WTC11 (cell line): ENCODE measurements at regions not wholly inside any gene's neighbourhood (a gene's known extent, or its start where the extent isn't known, plus 50 kb on each side); places are given as distances from the start of the nearest gene placed in this dataset.

Experiments
- ATAC-seq: fragments of 200-7000 bp; cut with Tn5 transposase; 2 replicates; pipeline ENCODE4 v1.10.0; 2021; ENCODE audit warnings: mild to moderate bottlenecking, moderate library complexity
- CTCF ChIA-PET: fragments of 300-600 bp; sonication (Branson Sonifier 250); formaldehyde crosslinking; loops from one replicate; lab custom pipeline; 2021; ENCODE audit warnings: antibody characterized with exemption; lab: Charles Lee
- POLR2A ChIA-PET: fragments of 350-600 bp; sonication (Branson Sonifier 250); formaldehyde crosslinking; loops from one replicate; lab custom pipeline; 2021; ENCODE audit warnings: antibody characterized with exemption; lab: Charles Lee
- DNase-seq: peaks from one replicate; pipeline ENCODE4 v3.0.0; 2021; ENCODE audit warnings: low spot score
- H3K27ac Mint-ChIP-seq: 2 replicates; pipeline ENCODE4 v1.8.0; 2021; ENCODE audit warnings: mixed read lengths
- H3K27me3 Mint-ChIP-seq: 2 replicates; pipeline ENCODE4 v1.8.0; 2021; ENCODE audit warnings: low read depth, mild to moderate bottlenecking, moderate library complexity, mixed read lengths
- H3K36me3 Mint-ChIP-seq: 2 replicates; pipeline ENCODE4 v1.8.0; 2021; ENCODE audit warnings: mixed read lengths
- H3K4me1 Mint-ChIP-seq: 2 replicates; pipeline ENCODE4 v1.8.0; 2022; ENCODE audit warnings: mixed read lengths
- H3K4me3 Mint-ChIP-seq: 2 replicates; pipeline ENCODE4 v1.8.0; 2021; ENCODE audit warnings: mild to moderate bottlenecking, moderate library complexity, mixed read lengths
- H3K9me3 Mint-ChIP-seq: 2 replicates; pipeline ENCODE4 v1.8.0; 2021; ENCODE audit warnings: mixed read lengths
- GTF2I ChIP-seq: fragments of 250-450 bp; sonication (Bioruptor Pico); conservative IDR thresholded peaks from 2 replicates; pipeline ENCODE4 v1.4.0; 2021; ENCODE audit warnings: mild to moderate bottlenecking
- NR1H2 ChIP-seq: sonication (generic); formaldehyde crosslinking; IDR thresholded peaks from 2 replicates; pipeline ENCODE4 v1.9.0; 2021; ENCODE audit warnings: mild to moderate bottlenecking, moderate library complexity, missing genetic modification reagents
- RELA ChIP-seq: sonication (generic); formaldehyde crosslinking; IDR thresholded peaks from 2 replicates; pipeline ENCODE4 v1.8.1; 2022; ENCODE audit warnings: missing genetic modification reagents, mild to moderate bottlenecking, borderline replicate concordance
- SP1 ChIP-seq: sonication (generic); formaldehyde crosslinking; conservative IDR thresholded peaks from 2 replicates; pipeline ENCODE4 v1.8.1; 2022; ENCODE audit warnings: missing genetic modification reagents
- ZNF396 ChIP-seq: fragments of 250-450 bp; sonication (Bioruptor Pico); IDR thresholded peaks from 2 replicates; pipeline ENCODE4 v1.8.0; 2021; ENCODE audit warnings: mild to moderate bottlenecking, moderate library complexity, borderline replicate concordance
- ZNF423 ChIP-seq: fragments of 250-450 bp; sonication (Bioruptor Pico); IDR thresholded peaks from 2 replicates; pipeline ENCODE4 v2.1.2; 2022; ENCODE audit warnings: mild to moderate bottlenecking, moderate library complexity
- TF ChIP-seq, protein P1 (sequence below): fragments of 250-450 bp; sonication (Bioruptor Pico); IDR thresholded peaks from 2 replicates; pipeline ENCODE4 v1.8.0; 2021; ENCODE audit warnings: mild to moderate bottlenecking
- TF ChIP-seq, protein P2 (sequence below): sonication (generic); formaldehyde crosslinking; IDR thresholded peaks from 2 replicates; pipeline ENCODE4 v1.8.1; 2022; ENCODE audit warnings: missing genetic modification reagents, borderline replicate concordance
- TF ChIP-seq, protein P3 (sequence below): fragments of 250-450 bp; sonication (Bioruptor Pico); IDR thresholded peaks from 2 replicates; pipeline ENCODE4 v1.9.0; 2021; ENCODE audit warnings: moderate library complexity, mild to moderate bottlenecking, inconsistent platforms, borderline replicate concordance
- TF ChIP-seq, protein P4 (sequence below): fragments of 200-600 bp; IDR thresholded peaks from 2 replicates; pipeline ENCODE4 v1.8.0; 2022; ENCODE audit warnings: antibody characterized with exemption
- TF ChIP-seq, protein P5 (sequence below): sonication (generic); formaldehyde crosslinking; IDR thresholded peaks from 2 replicates; pipeline ENCODE4 v1.8.0; 2023; ENCODE audit warnings: mild to moderate bottlenecking, missing genetic modification reagents
- TF ChIP-seq, protein P6 (sequence below): sonication (generic); formaldehyde crosslinking; IDR thresholded peaks from 2 replicates; pipeline ENCODE4 v1.8.0; 2023; ENCODE audit warnings: missing genetic modification reagents
- TF ChIP-seq, protein P7 (sequence below): fragments of 250-450 bp; sonication (Bioruptor Pico); IDR thresholded peaks from 2 replicates; pipeline ENCODE4 v1.9.0; 2021; ENCODE audit warnings: mild to moderate bottlenecking, borderline replicate concordance
- TF ChIP-seq, protein P8 (sequence below): fragments of 250-450 bp; sonication (Bioruptor Pico); IDR thresholded peaks from 2 replicates; pipeline ENCODE4 v1.9.0; 2021; ENCODE audit warnings: mild to moderate bottlenecking

DNA sequence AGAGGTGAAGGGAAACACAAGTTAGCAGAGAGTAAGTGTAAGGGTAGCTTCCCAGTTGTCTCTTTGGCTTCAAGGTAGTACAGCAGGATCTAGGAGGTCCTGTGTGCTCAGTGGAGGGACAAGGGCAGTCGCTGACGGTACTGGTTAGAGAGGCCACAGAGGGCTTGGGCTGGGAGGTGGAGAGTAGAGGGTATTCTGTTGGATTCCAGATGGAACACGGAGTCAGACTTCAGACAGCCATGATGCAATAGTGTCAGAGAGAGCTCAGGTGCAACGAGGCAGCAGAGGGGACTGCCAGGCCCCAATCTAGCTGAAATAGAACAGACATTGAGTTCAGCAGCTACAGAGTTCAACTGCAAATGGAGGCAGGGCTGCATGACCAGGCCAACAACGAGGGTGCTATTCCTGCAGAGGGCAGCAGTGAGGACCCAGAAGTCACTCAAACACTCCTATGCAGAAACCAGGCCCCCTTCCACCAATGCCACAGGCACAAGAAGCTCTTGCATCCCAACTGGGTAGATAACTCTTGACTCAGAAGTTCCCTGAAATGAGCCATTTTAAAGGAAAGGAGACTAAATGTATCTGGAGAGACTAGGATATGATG lies 325.0 kb upstream of the ESRRG start:
- H3K9me3 Mint-ChIP-seq, result no peaks in the 10 kb centered on the region
- H3K36me3 Mint-ChIP-seq, result no peaks in the 10 kb centered on the region
- CTCF ChIA-PET, result interaction anchor here (0.6 to 1.7 kb wide), 30 partner anchors 11 to 1005 kb away, joined by 3 to 11 read pairs (median 3); no protein-coding TSS in a partner anchor
- DNase-seq (peak; percentile 77), ATAC-seq (peak; percentile 100)
- no peak overlapping the region for H3K27ac Mint-ChIP-seq
- POLR2A ChIA-PET, result interaction anchor here (0.6 kb wide), 1 partner anchor 320 kb away, joined by 7 read pairs; no protein-coding TSS in a partner anchor
- no peaks in the 10 kb centered on the region for H3K4me1 Mint-ChIP-seq
- TF ChIP-seq GTF2I (CRISPR knock-in tag) (no peak), NR1H2 (no peak), ZNF396 (CRISPR knock-in tag) (no peak), RELA (no peak)
- TF ChIP-seq, protein P1, sequence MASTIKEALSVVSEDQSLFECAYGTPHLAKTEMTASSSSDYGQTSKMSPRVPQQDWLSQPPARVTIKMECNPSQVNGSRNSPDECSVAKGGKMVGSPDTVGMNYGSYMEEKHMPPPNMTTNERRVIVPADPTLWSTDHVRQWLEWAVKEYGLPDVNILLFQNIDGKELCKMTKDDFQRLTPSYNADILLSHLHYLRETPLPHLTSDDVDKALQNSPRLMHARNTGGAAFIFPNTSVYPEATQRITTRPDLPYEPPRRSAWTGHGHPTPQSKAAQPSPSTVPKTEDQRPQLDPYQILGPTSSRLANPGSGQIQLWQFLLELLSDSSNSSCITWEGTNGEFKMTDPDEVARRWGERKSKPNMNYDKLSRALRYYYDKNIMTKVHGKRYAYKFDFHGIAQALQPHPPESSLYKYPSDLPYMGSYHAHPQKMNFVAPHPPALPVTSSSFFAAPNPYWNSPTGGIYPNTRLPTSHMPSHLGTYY (CRISPR knock-in tag), result no peak
- TF ChIP-seq, protein P2, sequence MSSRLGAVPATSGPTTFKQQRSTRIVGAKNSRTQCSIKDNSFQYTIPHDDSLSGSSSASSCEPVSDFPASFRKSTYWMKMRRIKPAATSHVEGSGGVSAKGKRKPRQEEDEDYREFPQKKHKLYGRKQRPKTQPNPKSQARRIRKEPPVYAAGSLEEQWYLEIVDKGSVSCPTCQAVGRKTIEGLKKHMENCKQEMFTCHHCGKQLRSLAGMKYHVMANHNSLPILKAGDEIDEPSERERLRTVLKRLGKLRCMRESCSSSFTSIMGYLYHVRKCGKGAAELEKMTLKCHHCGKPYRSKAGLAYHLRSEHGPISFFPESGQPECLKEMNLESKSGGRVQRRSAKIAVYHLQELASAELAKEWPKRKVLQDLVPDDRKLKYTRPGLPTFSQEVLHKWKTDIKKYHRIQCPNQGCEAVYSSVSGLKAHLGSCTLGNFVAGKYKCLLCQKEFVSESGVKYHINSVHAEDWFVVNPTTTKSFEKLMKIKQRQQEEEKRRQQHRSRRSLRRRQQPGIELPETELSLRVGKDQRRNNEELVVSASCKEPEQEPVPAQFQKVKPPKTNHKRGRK (CRISPR knock-in tag), result no peak
- TF ChIP-seq, protein P3, sequence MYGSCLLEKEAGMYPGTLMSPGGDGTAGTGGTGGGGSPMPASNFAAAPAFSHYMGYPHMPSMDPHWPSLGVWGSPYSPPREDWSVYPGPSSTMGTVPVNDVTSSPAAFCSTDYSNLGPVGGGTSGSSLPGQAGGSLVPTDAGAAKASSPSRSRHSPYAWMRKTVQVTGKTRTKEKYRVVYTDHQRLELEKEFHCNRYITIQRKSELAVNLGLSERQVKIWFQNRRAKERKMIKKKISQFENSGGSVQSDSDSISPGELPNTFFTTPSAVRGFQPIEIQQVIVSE (CRISPR knock-in tag), result no peak
- TF ChIP-seq, protein P4, sequence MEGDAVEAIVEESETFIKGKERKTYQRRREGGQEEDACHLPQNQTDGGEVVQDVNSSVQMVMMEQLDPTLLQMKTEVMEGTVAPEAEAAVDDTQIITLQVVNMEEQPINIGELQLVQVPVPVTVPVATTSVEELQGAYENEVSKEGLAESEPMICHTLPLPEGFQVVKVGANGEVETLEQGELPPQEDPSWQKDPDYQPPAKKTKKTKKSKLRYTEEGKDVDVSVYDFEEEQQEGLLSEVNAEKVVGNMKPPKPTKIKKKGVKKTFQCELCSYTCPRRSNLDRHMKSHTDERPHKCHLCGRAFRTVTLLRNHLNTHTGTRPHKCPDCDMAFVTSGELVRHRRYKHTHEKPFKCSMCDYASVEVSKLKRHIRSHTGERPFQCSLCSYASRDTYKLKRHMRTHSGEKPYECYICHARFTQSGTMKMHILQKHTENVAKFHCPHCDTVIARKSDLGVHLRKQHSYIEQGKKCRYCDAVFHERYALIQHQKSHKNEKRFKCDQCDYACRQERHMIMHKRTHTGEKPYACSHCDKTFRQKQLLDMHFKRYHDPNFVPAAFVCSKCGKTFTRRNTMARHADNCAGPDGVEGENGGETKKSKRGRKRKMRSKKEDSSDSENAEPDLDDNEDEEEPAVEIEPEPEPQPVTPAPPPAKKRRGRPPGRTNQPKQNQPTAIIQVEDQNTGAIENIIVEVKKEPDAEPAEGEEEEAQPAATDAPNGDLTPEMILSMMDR, result peak; percentile 46; the same call in 1 of the 2 replicates
- TF ChIP-seq, protein P5, sequence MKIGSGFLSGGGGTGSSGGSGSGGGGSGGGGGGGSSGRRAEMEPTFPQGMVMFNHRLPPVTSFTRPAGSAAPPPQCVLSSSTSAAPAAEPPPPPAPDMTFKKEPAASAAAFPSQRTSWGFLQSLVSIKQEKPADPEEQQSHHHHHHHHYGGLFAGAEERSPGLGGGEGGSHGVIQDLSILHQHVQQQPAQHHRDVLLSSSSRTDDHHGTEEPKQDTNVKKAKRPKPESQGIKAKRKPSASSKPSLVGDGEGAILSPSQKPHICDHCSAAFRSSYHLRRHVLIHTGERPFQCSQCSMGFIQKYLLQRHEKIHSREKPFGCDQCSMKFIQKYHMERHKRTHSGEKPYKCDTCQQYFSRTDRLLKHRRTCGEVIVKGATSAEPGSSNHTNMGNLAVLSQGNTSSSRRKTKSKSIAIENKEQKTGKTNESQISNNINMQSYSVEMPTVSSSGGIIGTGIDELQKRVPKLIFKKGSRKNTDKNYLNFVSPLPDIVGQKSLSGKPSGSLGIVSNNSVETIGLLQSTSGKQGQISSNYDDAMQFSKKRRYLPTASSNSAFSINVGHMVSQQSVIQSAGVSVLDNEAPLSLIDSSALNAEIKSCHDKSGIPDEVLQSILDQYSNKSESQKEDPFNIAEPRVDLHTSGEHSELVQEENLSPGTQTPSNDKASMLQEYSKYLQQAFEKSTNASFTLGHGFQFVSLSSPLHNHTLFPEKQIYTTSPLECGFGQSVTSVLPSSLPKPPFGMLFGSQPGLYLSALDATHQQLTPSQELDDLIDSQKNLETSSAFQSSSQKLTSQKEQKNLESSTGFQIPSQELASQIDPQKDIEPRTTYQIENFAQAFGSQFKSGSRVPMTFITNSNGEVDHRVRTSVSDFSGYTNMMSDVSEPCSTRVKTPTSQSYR, result no peak
- no peak overlapping the region for H3K4me3 Mint-ChIP-seq
- no peaks in the 10 kb centered on the region for H3K27me3 Mint-ChIP-seq

DNA sequence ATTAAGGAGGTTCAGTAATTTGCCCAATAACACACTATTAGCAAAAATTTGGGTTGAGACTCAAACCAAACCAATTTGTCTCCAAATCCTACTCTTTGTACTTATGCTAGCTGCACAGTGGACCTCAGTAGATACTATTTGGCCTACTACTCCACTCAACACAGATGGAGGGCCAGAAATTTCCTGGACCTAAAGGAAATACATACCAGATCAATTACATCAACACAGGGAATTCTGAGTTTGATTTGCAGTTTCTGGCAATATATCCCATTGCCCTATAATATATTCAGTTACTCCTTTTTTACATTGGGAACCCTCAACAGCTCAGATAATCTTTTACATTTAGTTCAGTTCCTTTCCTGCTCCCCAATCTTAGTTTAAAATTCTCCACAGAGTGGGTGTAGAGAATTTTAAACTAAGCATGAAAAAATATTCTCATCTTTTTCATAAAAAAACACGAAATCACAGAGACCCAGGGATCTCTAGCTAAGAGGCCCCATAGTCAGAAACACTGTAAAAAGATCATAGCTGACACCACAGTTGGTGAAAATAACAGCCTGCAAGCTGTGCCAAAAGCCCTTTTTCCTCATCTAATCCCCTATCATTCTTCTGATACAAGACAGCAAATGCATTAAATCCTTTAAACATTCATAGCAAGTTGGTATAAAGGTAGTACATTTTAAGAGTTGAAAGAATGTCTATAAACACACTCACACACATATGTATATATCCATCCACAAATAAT lies 317.7 kb upstream of the ESRRG start:
- Mint-ChIP-seq H3K9me3 (peaks cover 46% of the 10 kb centered on the region), H3K27me3 (no peaks in the 10 kb centered on the region), H3K4me3 (no peak overlapping the region), H3K4me1 (peaks cover 5% of the 10 kb centered on the region), H3K36me3 (peaks cover 36% of the 10 kb centered on the region), H3K27ac (no peak overlapping the region)
- no peak for DNase-seq
- TF ChIP-seq, protein P6, sequence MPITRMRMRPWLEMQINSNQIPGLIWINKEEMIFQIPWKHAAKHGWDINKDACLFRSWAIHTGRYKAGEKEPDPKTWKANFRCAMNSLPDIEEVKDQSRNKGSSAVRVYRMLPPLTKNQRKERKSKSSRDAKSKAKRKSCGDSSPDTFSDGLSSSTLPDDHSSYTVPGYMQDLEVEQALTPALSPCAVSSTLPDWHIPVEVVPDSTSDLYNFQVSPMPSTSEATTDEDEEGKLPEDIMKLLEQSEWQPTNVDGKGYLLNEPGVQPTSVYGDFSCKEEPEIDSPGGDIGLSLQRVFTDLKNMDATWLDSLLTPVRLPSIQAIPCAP (CRISPR knock-in tag), result no peak
- no peak for TF ChIP-seq SP1 (CRISPR knock-in tag)
- no peak for TF ChIP-seq ZNF423 (CRISPR knock-in tag)
- TF ChIP-seq, protein P7, sequence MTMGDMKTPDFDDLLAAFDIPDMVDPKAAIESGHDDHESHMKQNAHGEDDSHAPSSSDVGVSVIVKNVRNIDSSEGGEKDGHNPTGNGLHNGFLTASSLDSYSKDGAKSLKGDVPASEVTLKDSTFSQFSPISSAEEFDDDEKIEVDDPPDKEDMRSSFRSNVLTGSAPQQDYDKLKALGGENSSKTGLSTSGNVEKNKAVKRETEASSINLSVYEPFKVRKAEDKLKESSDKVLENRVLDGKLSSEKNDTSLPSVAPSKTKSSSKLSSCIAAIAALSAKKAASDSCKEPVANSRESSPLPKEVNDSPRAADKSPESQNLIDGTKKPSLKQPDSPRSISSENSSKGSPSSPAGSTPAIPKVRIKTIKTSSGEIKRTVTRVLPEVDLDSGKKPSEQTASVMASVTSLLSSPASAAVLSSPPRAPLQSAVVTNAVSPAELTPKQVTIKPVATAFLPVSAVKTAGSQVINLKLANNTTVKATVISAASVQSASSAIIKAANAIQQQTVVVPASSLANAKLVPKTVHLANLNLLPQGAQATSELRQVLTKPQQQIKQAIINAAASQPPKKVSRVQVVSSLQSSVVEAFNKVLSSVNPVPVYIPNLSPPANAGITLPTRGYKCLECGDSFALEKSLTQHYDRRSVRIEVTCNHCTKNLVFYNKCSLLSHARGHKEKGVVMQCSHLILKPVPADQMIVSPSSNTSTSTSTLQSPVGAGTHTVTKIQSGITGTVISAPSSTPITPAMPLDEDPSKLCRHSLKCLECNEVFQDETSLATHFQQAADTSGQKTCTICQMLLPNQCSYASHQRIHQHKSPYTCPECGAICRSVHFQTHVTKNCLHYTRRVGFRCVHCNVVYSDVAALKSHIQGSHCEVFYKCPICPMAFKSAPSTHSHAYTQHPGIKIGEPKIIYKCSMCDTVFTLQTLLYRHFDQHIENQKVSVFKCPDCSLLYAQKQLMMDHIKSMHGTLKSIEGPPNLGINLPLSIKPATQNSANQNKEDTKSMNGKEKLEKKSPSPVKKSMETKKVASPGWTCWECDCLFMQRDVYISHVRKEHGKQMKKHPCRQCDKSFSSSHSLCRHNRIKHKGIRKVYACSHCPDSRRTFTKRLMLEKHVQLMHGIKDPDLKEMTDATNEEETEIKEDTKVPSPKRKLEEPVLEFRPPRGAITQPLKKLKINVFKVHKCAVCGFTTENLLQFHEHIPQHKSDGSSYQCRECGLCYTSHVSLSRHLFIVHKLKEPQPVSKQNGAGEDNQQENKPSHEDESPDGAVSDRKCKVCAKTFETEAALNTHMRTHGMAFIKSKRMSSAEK, result no peak
- TF ChIP-seq, protein P8, sequence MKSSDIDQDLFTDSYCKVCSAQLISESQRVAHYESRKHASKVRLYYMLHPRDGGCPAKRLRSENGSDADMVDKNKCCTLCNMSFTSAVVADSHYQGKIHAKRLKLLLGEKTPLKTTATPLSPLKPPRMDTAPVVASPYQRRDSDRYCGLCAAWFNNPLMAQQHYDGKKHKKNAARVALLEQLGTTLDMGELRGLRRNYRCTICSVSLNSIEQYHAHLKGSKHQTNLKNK, result no peak
- POLR2A ChIA-PET, result no interaction called here
- no peak for ATAC-seq
- CTCF ChIA-PET, result no interaction called here
